ENCODE measurements at regions not wholly inside any gene's neighbourhood (a gene's known extent, or its start where the extent isn't known, plus 50 kb on each side); places are given as distances from the start of the nearest gene placed in this dataset.

- no peak for TF ChIP-seq POLR2A (IDR thresholded peaks at IDR 0.05)
- no peak for TF ChIP-seq POLR2AphosphoS5 (IDR thresholded peaks at IDR 0.05)
- TF ChIP-seq CTCF (IDR thresholded peaks at IDR 0.05): no peak
- intact Hi-C loops (cut with DNase I; ENCODE audit: low total_unique reads): no loop called here
- Histone ChIP-seq H3K9me3 (no peaks in the 10 kb centered on the region), H3K4me3 (no peak overlapping the region), H3K27me3 (no peaks in the 10 kb centered on the region), H3K36me3 (no peaks in the 10 kb centered on the region), H3K4me1 (no peaks in the 10 kb centered on the region), H3K27ac (no peak overlapping the region)
- DNase-seq (ENCODE audit: low spot score in 2 of 2): no peak
Measured at GRCh38 chr14:54125109-54125508, 168.5 kb upstream of the BMP4 start.

- no peaks in the 10 kb centered on the region for H3K9me3 ChIP-seq
- H3K4me3 ChIP-seq: no peak overlapping the region
- no peaks in the 10 kb centered on the region for H3K4me1 ChIP-seq
- no peak for TF ChIP-seq CTCF (IDR thresholded peaks at IDR 0.05)
- TF ChIP-seq POLR2AphosphoS5 (IDR thresholded peaks at IDR 0.05): no peak
- TF ChIP-seq POLR2A (IDR thresholded peaks at IDR 0.05): no peak
- no peaks in the 10 kb centered on the region for H3K36me3 ChIP-seq
- DNase-seq (ENCODE audit: low spot score in 2 of 2): no peak
- no peak overlapping the region for H3K27ac ChIP-seq
- intact Hi-C loops (cut with DNase I; ENCODE audit: low total_unique reads): no loop called here
- H3K27me3 ChIP-seq: no peaks in the 10 kb centered on the region
Measured at GRCh38 chr14:54126947-54127346, 170.3 kb upstream of the BMP4 start.

- no peak overlapping the region for H3K27ac ChIP-seq
- no peak for DNase-seq (ENCODE audit: low spot score in 2 of 2)
- TF ChIP-seq POLR2AphosphoS5 (IDR thresholded peaks at IDR 0.05) (no peak), POLR2A (IDR thresholded peaks at IDR 0.05) (no peak), CTCF (IDR thresholded peaks at IDR 0.05) (no peak)
Measured at GRCh38 chr14:54127526-54127925, 170.9 kb upstream of the BMP4 start.

GRCh38 chr14:54129850-54130640 is 173.4 kb upstream of the BMP4 start:
- H3K4me3 ChIP-seq: no peak overlapping the region
- no peaks in the 10 kb centered on the region for H3K36me3 ChIP-seq
- no peak for DNase-seq (ENCODE audit: low spot score in 2 of 2)
- no peaks in the 10 kb centered on the region for H3K27me3 ChIP-seq
- H3K9me3 ChIP-seq: no peaks in the 10 kb centered on the region
- no peak overlapping the region for H3K27ac ChIP-seq
- intact Hi-C loops (cut with DNase I; ENCODE audit: low total_unique reads): no loop called here
- TF ChIP-seq POLR2A (IDR thresholded peaks at IDR 0.05) (no peak), POLR2AphosphoS5 (IDR thresholded peaks at IDR 0.05) (no peak), CTCF (IDR thresholded peaks at IDR 0.05) (no peak)
- no peaks in the 10 kb centered on the region for H3K4me1 ChIP-seq

More at GRCh38 chr14:54127526-54127925, 170.9 kb upstream of the BMP4 start:
- no peaks in the 10 kb centered on the region for H3K4me1 ChIP-seq
- H3K27me3 ChIP-seq: no peaks in the 10 kb centered on the region
- H3K4me3 ChIP-seq: no peak overlapping the region
- no peaks in the 10 kb centered on the region for H3K9me3 ChIP-seq
- intact Hi-C loops (cut with DNase I; ENCODE audit: low total_unique reads): no loop called here
- H3K36me3 ChIP-seq: no peaks in the 10 kb centered on the region

- H3K36me3 ChIP-seq: no peaks in the 10 kb centered on the region
- TF ChIP-seq POLR2A (IDR thresholded peaks at IDR 0.05) (no peak), CTCF (IDR thresholded peaks at IDR 0.05) (no peak), POLR2AphosphoS5 (IDR thresholded peaks at IDR 0.05) (no peak)
- intact Hi-C loops (cut with DNase I; ENCODE audit: low total_unique reads): no loop called here
Measured at GRCh38 chr14:54132496-54132895, 175.9 kb upstream of the BMP4 start.

More at GRCh38 chr14:54132496-54132895, 175.9 kb upstream of the BMP4 start:
- DNase-seq (ENCODE audit: low spot score in 2 of 2): no peak
- H3K4me3 ChIP-seq: no peak overlapping the region
- no peak overlapping the region for H3K27ac ChIP-seq
- no peaks in the 10 kb centered on the region for H3K4me1 ChIP-seq
- H3K27me3 ChIP-seq: no peaks in the 10 kb centered on the region
- no peaks in the 10 kb centered on the region for H3K9me3 ChIP-seq
